22Rv1 (cell line): ENCODE measurements at regions not wholly inside any gene's neighbourhood (a gene's known extent, or its start where the extent isn't known, plus 50 kb on each side); places are given as distances from the start of the nearest gene placed in this dataset.

Source experiments
- CTCF ChIP-seq: fragments of 450-650 bp; IDR thresholded peaks from 2 replicates; pipeline ENCODE4 v1.5.1; 2017; ENCODE audit warnings: mild to moderate bottlenecking
- ZFX ChIP-seq: fragments of 450-650 bp; IDR thresholded peaks from 2 replicates; pipeline ENCODE4 v1.6.1; 2017; ENCODE audit warnings: antibody characterized with exemption, borderline replicate concordance

DNA sequence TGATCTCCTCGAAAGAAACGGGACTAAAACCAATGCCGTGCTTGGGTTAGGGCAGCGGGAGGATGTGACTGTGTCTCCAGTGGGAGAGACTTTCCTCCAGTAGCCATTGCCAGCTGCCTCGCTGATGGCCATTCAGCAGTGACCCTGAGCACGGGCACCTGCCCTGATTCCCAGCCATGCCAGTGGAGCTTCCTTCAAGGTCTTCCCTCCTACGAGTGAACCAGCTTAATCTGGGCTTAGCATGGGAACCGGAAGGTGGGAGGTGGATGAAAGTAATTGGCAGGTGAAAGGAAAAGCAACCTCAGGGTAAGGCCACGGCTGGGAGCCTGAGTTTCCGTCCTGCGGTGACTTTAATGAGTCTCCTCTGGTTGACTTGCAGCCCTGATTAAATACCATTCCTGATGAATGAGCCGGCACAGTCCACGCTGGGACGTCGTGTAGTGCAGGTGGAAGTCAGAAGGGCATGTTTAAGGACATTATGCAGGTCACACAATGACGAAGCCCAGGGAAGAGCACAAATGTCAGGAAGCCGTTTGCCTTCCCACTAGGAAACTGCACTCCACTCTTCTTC, 813.5 kb downstream of the QKI start:
- no peak for TF ChIP-seq CTCF
- no peak for TF ChIP-seq ZFX
